Heart left ventricle (tissue), 13 donors: ENCODE measurements at regions not wholly inside any gene's neighbourhood (a gene's known extent, or its start where the extent isn't known, plus 50 kb on each side); places are given as distances from the start of the nearest gene placed in this dataset.

Experiments
- POLR2A ChIP-seq, 2 donors: fragments of 450-650 bp; IDR thresholded peaks; one replicate each; pipeline ENCODE4 v1.6.1; 2017; ENCODE audit warnings: antibody characterized with exemption in 2 of 2, mild to moderate bottlenecking in 2 of 2, moderate library complexity in 2 of 2
- TF ChIP-seq, protein P1 (sequence below), 12 donors: fragments of 200-600 bp; sonication (generic) in 4 of 12; IDR thresholded peaks; one replicate each; pipeline versions ENCODE4 v1.5.0 to v1.8.0; 2018 to 2022; ENCODE audit warnings: antibody characterized with exemption in 12 of 12, mild to moderate bottlenecking in 5 of 12
- donor health status: ischemic (EF 13 %, LVEDD 7.1; RV severe dilation, severe dysfunction).
- donor health status: DM: no; HTN: yes; CAD: no.
- donor health status: DM: no; HTN: no; CAD: no.
- donor health status: ischemic (EF 25% LVEDD 6.9; RV normal size, moderate dysfunction).
- donor health status: ischemic (EF 25% LVEDD 5.7; RV mildly dilated, moderate dysfunction).
- donor health status: ischemic (EF 35%, LVEDD 5.7; RV mildly dilated, moderate dysfunction).
- donor health status: nonischemic (EF 11% LVEDD 7.7; RV severe dilation, severe dysfunction).
- donor health status: DM: yes; HTN: yes; CAD: no.
- donor health status: PGD.
- donor health status: ischemic (EF 29% LVEDD 5.4; RV normal size, mild dysfunction).
- donor health status: nonischemic (EF 23%, LVEDD 6.1; RV moderate dilation, normal function).

- TF ChIP-seq, protein P1, sequence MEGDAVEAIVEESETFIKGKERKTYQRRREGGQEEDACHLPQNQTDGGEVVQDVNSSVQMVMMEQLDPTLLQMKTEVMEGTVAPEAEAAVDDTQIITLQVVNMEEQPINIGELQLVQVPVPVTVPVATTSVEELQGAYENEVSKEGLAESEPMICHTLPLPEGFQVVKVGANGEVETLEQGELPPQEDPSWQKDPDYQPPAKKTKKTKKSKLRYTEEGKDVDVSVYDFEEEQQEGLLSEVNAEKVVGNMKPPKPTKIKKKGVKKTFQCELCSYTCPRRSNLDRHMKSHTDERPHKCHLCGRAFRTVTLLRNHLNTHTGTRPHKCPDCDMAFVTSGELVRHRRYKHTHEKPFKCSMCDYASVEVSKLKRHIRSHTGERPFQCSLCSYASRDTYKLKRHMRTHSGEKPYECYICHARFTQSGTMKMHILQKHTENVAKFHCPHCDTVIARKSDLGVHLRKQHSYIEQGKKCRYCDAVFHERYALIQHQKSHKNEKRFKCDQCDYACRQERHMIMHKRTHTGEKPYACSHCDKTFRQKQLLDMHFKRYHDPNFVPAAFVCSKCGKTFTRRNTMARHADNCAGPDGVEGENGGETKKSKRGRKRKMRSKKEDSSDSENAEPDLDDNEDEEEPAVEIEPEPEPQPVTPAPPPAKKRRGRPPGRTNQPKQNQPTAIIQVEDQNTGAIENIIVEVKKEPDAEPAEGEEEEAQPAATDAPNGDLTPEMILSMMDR (IDR thresholded peaks at IDR 0.05): no peak
- no peak for TF ChIP-seq POLR2A (IDR thresholded peaks at IDR 0.05)
Measured at GRCh38 chr7:26478550-26478949, 186.9 kb downstream of the SNX10 start.
